ENCODE measurements at regions not wholly inside any gene's neighbourhood (a gene's known extent, or its start where the extent isn't known, plus 50 kb on each side); places are given as distances from the start of the nearest gene placed in this dataset.

- Mint-ChIP-seq H3K27ac (no peak overlapping the region), H3K4me3 (no peak overlapping the region), H3K27me3 (ENCODE audit: low read depth) (peaks cover 35% of the 10 kb centered on the region), H3K4me1 (ENCODE audit: low read depth) (peaks cover 6% of the 10 kb centered on the region), H3K9me3 (no peaks in the 10 kb centered on the region), H3K36me3 (ENCODE audit: low read depth) (no peaks in the 10 kb centered on the region)
- DNase-seq (ENCODE audit: low spot score), result no peak
These were observed 119.6 kb upstream of the ITGA1 start for GRCh38 chr5:52668139-52668538.

GRCh38 chr5:52668544-52669185 is 119.1 kb upstream of the ITGA1 start:
- Mint-ChIP-seq H3K27ac (no peak overlapping the region), H3K27me3 (ENCODE audit: low read depth) (peaks cover 32% of the 10 kb centered on the region), H3K4me3 (no peak overlapping the region), H3K9me3 (no peaks in the 10 kb centered on the region), H3K4me1 (ENCODE audit: low read depth) (peaks cover 6% of the 10 kb centered on the region), H3K36me3 (ENCODE audit: low read depth) (no peaks in the 10 kb centered on the region)
- no peak for DNase-seq (ENCODE audit: low spot score)

GRCh38 chr5:52672459-52672858 is 115.3 kb upstream of the ITGA1 start:
- peaks cover 3% of the 10 kb centered on the region for H3K4me1 Mint-ChIP-seq (ENCODE audit: low read depth)

GRCh38 chr5:52673495-52673894 is 114.2 kb upstream of the ITGA1 start:
- H3K36me3 Mint-ChIP-seq (ENCODE audit: low read depth), result no peaks in the 10 kb centered on the region
- no peak for DNase-seq (ENCODE audit: low spot score)
- H3K4me1 Mint-ChIP-seq (ENCODE audit: low read depth), result peaks cover 3% of the 10 kb centered on the region
- H3K4me3 Mint-ChIP-seq, result no peak overlapping the region
- H3K27ac Mint-ChIP-seq, result no peak overlapping the region
- H3K27me3 Mint-ChIP-seq (ENCODE audit: low read depth), result peaks cover 33% of the 10 kb centered on the region
- H3K9me3 Mint-ChIP-seq, result no peaks in the 10 kb centered on the region

More at GRCh38 chr5:52672459-52672858, 115.3 kb upstream of the ITGA1 start:
- DNase-seq (ENCODE audit: low spot score), result no peak
- Mint-ChIP-seq H3K27me3 (ENCODE audit: low read depth) (peaks cover 31% of the 10 kb centered on the region), H3K27ac (no peak overlapping the region), H3K9me3 (no peaks in the 10 kb centered on the region), H3K4me3 (no peak overlapping the region), H3K36me3 (ENCODE audit: low read depth) (no peaks in the 10 kb centered on the region)

DNA sequence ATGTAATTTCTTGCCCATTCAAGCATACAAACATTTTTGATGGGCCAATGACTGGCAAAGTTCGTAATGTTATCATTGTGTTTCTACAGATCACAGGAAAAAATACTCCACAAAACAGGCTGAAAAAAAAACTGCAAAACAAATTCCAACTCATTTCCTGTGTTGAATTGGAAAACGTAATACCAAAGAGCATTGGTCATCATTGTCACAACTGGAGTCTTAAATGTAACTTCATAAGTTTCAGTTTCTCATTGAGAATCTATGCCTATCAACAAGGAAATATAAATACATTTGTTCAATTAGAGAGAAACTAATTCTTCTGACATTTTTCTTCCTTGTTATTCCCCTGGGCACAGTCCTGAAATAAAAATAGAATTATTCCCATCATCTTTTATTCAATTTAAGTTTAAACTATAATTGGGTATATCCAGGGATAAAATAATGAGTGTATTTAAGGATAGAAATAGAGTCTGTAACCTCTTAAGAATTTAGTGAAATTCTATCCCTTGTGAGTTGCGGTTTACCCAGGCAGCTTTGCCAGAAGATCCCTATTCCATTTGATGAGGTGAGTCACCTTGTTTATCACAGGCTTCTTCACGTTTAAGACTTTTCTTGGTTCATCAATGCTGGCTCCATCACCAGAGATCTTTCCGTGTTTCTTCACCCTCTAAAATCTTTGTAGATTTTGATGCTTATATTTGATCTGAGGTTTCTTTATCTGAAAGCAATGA is 112.7 kb upstream of the ITGA1 start:
- H3K27me3 Mint-ChIP-seq (ENCODE audit: low read depth), result peaks cover 37% of the 10 kb centered on the region
- no peak overlapping the region for H3K27ac Mint-ChIP-seq
- no peaks in the 10 kb centered on the region for H3K36me3 Mint-ChIP-seq (ENCODE audit: low read depth)
- H3K9me3 Mint-ChIP-seq, result no peaks in the 10 kb centered on the region
- no peak overlapping the region for H3K4me3 Mint-ChIP-seq
- no peak for DNase-seq (ENCODE audit: low spot score)
- peaks cover 3% of the 10 kb centered on the region for H3K4me1 Mint-ChIP-seq (ENCODE audit: low read depth)

DNA sequence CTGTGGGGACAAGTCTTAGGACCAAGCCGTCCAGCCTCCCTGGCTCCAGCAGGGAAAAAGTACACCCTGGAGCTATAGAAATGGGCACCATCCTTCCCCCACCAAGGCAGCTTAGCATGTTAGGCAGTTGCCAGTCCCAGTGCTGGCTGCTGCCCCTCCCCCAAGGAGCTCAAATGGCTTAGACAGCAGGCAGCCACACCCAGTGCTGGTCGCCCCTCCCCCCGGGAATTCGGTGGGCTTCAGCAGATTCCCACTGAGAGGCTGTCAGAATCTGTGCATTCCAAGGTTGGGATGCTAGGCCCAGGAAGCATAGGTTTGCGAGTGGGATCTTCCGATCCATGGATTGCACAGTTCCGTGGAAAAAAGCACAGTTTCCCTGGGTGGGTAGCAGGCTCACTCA is 105.2 kb upstream of the ITGA1 start:
- Mint-ChIP-seq H3K4me1 (ENCODE audit: low read depth) (no peaks in the 10 kb centered on the region), H3K27me3 (ENCODE audit: low read depth) (peaks cover 35% of the 10 kb centered on the region), H3K36me3 (ENCODE audit: low read depth) (no peaks in the 10 kb centered on the region), H3K9me3 (no peaks in the 10 kb centered on the region), H3K4me3 (no peak overlapping the region), H3K27ac (no peak overlapping the region)
- DNase-seq (ENCODE audit: low spot score), result no peak

DNA sequence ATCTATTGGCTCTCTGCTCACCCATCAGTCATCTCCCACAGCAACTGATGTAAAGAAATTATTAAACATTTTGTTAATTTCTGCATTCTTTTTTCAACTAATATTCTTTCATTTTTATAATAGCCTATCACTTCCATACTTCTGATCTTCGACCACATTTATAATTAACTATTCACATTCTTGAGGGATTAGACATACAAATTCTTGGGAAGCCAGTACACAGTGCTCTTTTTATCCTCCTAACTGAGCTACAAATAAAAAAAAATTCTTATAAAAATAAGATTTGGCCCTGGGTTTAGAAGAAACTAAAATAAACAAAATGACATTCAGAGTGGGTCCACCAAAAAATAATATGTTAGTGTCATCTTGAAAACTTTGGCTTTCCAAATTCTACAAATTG is 103.7 kb upstream of the ITGA1 start:
- H3K4me3 Mint-ChIP-seq, result no peak overlapping the region
- H3K9me3 Mint-ChIP-seq, result no peaks in the 10 kb centered on the region
- no peak overlapping the region for H3K27ac Mint-ChIP-seq
- H3K36me3 Mint-ChIP-seq (ENCODE audit: low read depth), result no peaks in the 10 kb centered on the region
- H3K4me1 Mint-ChIP-seq (ENCODE audit: low read depth), result no peaks in the 10 kb centered on the region
- DNase-seq (ENCODE audit: low spot score), result no peak
- H3K27me3 Mint-ChIP-seq (ENCODE audit: low read depth), result peaks cover 32% of the 10 kb centered on the region

- Mint-ChIP-seq H3K4me3 (no peak overlapping the region), H3K27me3 (ENCODE audit: low read depth) (peaks cover 27% of the 10 kb centered on the region), H3K36me3 (ENCODE audit: low read depth) (no peaks in the 10 kb centered on the region), H3K9me3 (no peaks in the 10 kb centered on the region), H3K27ac (no peak overlapping the region), H3K4me1 (ENCODE audit: low read depth) (no peaks in the 10 kb centered on the region)
- no peak for DNase-seq (ENCODE audit: low spot score)
These were observed 102.2 kb upstream of the ITGA1 start for GRCh38 chr5:52685566-52685965.

DNA sequence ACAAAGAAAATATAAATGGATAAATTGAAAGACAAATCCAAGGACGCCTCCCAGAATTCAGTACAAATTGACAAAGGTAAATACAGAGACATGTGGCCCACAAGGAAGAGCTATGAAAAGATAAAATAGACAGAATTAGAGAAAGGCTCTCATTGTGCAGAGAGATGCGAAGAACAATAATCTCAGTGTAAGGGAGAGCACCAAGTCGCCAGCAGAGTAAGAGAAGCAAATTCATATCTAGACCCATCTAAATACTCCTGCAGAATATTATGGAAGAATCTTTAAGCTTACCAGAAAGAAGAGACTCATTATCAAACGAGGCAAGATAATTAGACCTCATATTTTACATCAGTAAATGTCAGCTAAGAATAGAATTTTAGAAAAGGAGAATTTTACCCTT is 101.7 kb upstream of the ITGA1 start:
- Mint-ChIP-seq H3K9me3 (no peaks in the 10 kb centered on the region), H3K27me3 (ENCODE audit: low read depth) (peaks cover 27% of the 10 kb centered on the region), H3K36me3 (ENCODE audit: low read depth) (no peaks in the 10 kb centered on the region), H3K4me1 (ENCODE audit: low read depth) (no peaks in the 10 kb centered on the region), H3K4me3 (no peak overlapping the region), H3K27ac (no peak overlapping the region)
- DNase-seq (ENCODE audit: low spot score), result no peak

DNA sequence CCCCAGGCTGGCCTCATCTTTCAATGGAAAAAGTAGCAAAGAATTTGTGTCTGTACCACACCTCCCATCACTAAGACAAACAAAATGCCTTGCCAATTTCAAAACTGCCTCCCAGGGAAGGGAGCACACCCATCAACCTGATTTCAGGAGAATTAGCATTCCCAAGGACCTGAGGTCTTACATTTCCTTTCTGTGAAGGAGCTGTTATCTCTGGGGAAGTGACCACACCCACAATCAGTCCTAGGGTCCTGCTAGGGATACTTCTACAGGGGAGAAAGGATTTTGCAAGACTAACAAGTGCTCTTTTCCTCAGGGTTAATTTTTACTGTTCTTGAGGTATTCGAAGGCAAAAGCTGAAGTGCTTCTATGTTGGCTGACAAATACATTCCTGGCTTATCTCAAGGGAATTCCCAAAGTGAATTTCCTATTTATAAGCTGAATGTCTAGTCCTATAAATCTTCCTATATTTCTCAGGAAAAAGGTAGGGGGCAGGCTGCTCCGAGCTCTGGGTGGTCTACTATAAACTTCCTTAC is 97.4 kb upstream of the ITGA1 start:
- no peak for DNase-seq (ENCODE audit: low spot score)
- H3K27me3 Mint-ChIP-seq (ENCODE audit: low read depth), result peaks cover 45% of the 10 kb centered on the region
- no peaks in the 10 kb centered on the region for H3K9me3 Mint-ChIP-seq
- no peak overlapping the region for H3K4me3 Mint-ChIP-seq
- H3K4me1 Mint-ChIP-seq (ENCODE audit: low read depth), result peaks cover 2% of the 10 kb centered on the region
- H3K36me3 Mint-ChIP-seq (ENCODE audit: low read depth), result no peaks in the 10 kb centered on the region
- H3K27ac Mint-ChIP-seq, result no peak overlapping the region

- Mint-ChIP-seq H3K4me1 (ENCODE audit: low read depth) (peaks cover 2% of the 10 kb centered on the region), H3K9me3 (no peaks in the 10 kb centered on the region), H3K27me3 (ENCODE audit: low read depth) (peaks cover 39% of the 10 kb centered on the region), H3K4me3 (no peak overlapping the region), H3K27ac (no peak overlapping the region), H3K36me3 (ENCODE audit: low read depth) (no peaks in the 10 kb centered on the region)
- DNase-seq (ENCODE audit: low spot score), result no peak
These were observed 95.7 kb upstream of the ITGA1 start for GRCh38 chr5:52692039-52692438.

DNA sequence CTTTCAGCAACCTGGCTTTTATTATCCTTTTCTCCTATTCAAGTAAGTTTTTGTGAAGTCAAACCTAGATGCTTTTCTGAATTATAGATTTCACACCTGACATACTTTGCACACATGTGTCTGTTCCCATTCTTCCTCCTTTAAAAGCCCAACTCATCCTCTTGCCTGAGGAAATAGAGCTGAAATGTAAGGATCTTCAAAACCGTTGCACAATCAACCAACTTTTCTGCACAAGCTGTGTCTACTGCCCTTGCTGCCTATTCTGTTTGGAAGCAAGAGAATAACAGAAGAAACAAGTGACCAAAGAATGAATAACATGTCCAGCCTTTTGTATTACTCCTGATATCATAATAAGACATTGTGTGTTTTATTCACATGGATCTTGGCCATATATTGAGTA is 95.1 kb upstream of the ITGA1 start:
- no peak overlapping the region for H3K4me3 Mint-ChIP-seq
- H3K36me3 Mint-ChIP-seq (ENCODE audit: low read depth), result no peaks in the 10 kb centered on the region
- H3K27me3 Mint-ChIP-seq (ENCODE audit: low read depth), result peaks cover 39% of the 10 kb centered on the region
- no peaks in the 10 kb centered on the region for H3K9me3 Mint-ChIP-seq
- DNase-seq (ENCODE audit: low spot score), result no peak
- no peak overlapping the region for H3K27ac Mint-ChIP-seq
- H3K4me1 Mint-ChIP-seq (ENCODE audit: low read depth), result peaks cover 2% of the 10 kb centered on the region

- Mint-ChIP-seq H3K27me3 (ENCODE audit: low read depth) (peaks cover 39% of the 10 kb centered on the region), H3K4me1 (ENCODE audit: low read depth) (peaks cover 2% of the 10 kb centered on the region), H3K9me3 (no peaks in the 10 kb centered on the region), H3K27ac (no peak overlapping the region), H3K4me3 (no peak overlapping the region), H3K36me3 (ENCODE audit: low read depth) (no peaks in the 10 kb centered on the region)
- DNase-seq (ENCODE audit: low spot score), result no peak
These were observed 94.4 kb upstream of the ITGA1 start for GRCh38 chr5:52693280-52693679.

GRCh38 chr5:52693836-52694235 is 93.9 kb upstream of the ITGA1 start:
- H3K9me3 Mint-ChIP-seq, result no peaks in the 10 kb centered on the region
- DNase-seq (ENCODE audit: low spot score), result no peak
- H3K4me3 Mint-ChIP-seq, result no peak overlapping the region
- H3K27ac Mint-ChIP-seq, result no peak overlapping the region
- H3K4me1 Mint-ChIP-seq (ENCODE audit: low read depth), result peaks cover 2% of the 10 kb centered on the region
- peaks cover 39% of the 10 kb centered on the region for H3K27me3 Mint-ChIP-seq (ENCODE audit: low read depth)
- H3K36me3 Mint-ChIP-seq (ENCODE audit: low read depth), result no peaks in the 10 kb centered on the region

Data from T-helper 2 cell treated with Interferon-gamma antibody and Interleukin-4, amounts not matched to agents 5 μg/mL and 100 μg/mL, for 36 hours (primary cell).